ENCODE measurements at regions not wholly inside any gene's neighbourhood (a gene's known extent, or its start where the extent isn't known, plus 50 kb on each side); places are given as distances from the start of the nearest gene placed in this dataset.

DNA sequence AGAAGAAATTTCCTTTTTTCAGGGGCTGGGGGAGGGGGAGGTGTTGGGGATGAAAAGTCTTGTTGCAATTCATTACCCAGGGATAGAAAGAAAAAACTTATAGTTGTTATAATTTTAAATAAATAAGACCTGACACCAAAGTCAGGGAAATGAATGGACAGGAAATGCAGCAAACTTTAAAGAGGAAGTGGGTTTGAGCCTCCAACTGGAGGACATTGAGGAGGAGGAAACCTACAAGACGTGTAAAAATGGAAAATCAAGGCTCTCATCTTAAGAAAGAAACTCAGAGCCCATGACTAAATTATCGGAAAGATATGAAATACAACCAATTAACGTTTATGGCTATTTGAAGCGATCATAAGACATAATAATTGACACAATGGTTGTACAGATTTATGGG, 54.4 kb downstream of the NIBAN1 start:
- no peaks in the 10 kb centered on the region for H3K36me3 Mint-ChIP-seq (ENCODE audit: insufficient read depth, unreplicated experiment)
- POLR2A ChIA-PET, result interaction anchor here (1.0 to 1.9 kb wide), 2 partner anchors 8 to 15 kb away, joined by 3 to 5 read pairs; no protein-coding TSS in a partner anchor
- CTCF ChIA-PET, result interaction anchor here (1.2 kb wide), 1 partner anchor 11 kb away, joined by 4 read pairs; no protein-coding TSS in a partner anchor
- no peak overlapping the region for H3K4me3 Mint-ChIP-seq (ENCODE audit: unreplicated experiment)
- TF ChIP-seq, protein P1, sequence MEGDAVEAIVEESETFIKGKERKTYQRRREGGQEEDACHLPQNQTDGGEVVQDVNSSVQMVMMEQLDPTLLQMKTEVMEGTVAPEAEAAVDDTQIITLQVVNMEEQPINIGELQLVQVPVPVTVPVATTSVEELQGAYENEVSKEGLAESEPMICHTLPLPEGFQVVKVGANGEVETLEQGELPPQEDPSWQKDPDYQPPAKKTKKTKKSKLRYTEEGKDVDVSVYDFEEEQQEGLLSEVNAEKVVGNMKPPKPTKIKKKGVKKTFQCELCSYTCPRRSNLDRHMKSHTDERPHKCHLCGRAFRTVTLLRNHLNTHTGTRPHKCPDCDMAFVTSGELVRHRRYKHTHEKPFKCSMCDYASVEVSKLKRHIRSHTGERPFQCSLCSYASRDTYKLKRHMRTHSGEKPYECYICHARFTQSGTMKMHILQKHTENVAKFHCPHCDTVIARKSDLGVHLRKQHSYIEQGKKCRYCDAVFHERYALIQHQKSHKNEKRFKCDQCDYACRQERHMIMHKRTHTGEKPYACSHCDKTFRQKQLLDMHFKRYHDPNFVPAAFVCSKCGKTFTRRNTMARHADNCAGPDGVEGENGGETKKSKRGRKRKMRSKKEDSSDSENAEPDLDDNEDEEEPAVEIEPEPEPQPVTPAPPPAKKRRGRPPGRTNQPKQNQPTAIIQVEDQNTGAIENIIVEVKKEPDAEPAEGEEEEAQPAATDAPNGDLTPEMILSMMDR (IDR thresholded peaks at IDR 0.05; ENCODE audit: unreplicated experiment), result no peak
- H3K27ac Mint-ChIP-seq (ENCODE audit: low read depth, unreplicated experiment), result no peak overlapping the region
- intact Hi-C loops (cut with micrococcal nuclease), result no loop called here
- peaks cover 87% of the 10 kb centered on the region for H3K27me3 Mint-ChIP-seq (ENCODE audit: insufficient read depth, unreplicated experiment)
- DNase-seq (ENCODE audit: unreplicated experiment), result no peak
- BruUV-seq (replicated peaks), result no TSS peak
- H3K4me1 Mint-ChIP-seq (ENCODE audit: insufficient read depth, unreplicated experiment), result no peaks in the 10 kb centered on the region
- no peaks in the 10 kb centered on the region for H3K9me3 Mint-ChIP-seq (ENCODE audit: unreplicated experiment)

DNA sequence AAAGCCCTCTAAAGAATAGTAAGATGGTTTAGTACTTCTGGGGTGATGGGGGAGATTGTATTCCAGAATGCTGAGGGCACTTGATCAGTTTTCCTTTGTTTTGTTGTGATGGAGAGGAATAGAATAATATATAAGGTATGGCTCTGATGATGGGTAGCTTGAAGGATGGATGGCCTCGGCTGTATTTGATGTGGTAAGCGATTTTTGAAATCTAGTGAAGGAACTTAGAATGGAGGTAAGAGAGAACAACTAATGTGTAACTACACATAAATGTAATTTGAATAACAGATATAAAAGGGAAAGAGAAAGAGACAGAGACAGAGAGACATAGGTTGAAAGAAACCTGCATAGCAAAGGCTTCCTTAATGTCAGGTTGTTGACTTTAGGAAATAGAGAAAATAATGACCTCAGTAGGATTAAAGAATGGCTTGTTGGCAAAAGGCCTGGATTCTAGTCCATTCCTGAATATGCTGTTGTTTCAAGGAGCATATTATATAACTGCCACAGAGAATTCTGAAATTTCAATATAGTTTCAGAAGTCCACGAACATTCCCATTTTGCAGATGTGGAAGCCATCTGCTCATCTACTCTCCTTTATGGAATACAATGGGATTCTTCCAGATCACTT, 58.7 kb downstream of the NIBAN1 start:
- POLR2A ChIA-PET, result interaction anchor here (0.5 to 0.7 kb wide), 3 partner anchors 71 to 852 kb away, joined by 3 read pairs; no protein-coding TSS in a partner anchor
- intact Hi-C loops (cut with micrococcal nuclease), result no loop called here
- H3K9me3 Mint-ChIP-seq (ENCODE audit: unreplicated experiment), result no peaks in the 10 kb centered on the region
- no peak overlapping the region for H3K4me3 Mint-ChIP-seq (ENCODE audit: unreplicated experiment)
- no TSS peak for BruUV-seq (replicated peaks)
- TF ChIP-seq, protein P1 (IDR thresholded peaks at IDR 0.05; ENCODE audit: unreplicated experiment), result no peak
- CTCF ChIA-PET, result no interaction called here
- no peak for DNase-seq (ENCODE audit: unreplicated experiment)
- peaks cover 58% of the 10 kb centered on the region for H3K27me3 Mint-ChIP-seq (ENCODE audit: insufficient read depth, unreplicated experiment)
- H3K4me1 Mint-ChIP-seq (ENCODE audit: insufficient read depth, unreplicated experiment), result no peaks in the 10 kb centered on the region
- no peaks in the 10 kb centered on the region for H3K36me3 Mint-ChIP-seq (ENCODE audit: insufficient read depth, unreplicated experiment)
- no peak overlapping the region for H3K27ac Mint-ChIP-seq (ENCODE audit: low read depth, unreplicated experiment)

DNA sequence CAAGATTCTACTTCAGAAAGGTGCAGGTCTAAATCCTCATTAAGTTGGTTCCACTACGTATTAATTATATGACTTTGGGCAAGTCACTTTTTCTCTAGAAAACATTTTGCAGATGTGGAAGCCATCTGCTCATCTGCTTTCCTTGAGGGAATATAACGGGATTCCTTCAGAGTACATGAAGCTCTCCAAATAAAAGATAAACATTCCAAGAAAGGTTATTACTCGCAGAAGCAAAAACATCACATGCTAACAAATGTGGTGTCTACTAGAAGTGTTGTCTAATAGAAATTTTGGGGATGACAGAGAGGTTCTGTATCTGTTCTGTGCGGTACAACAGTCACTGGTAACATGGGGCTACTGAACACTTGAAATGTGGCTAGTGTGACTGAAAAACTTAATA, 60.2 kb downstream of the NIBAN1 start:
- BruUV-seq (replicated peaks), result no TSS peak
- peaks cover 56% of the 10 kb centered on the region for H3K27me3 Mint-ChIP-seq (ENCODE audit: insufficient read depth, unreplicated experiment)
- ChIA-PET POLR2A (no interaction called here), CTCF (interaction anchor here (1.7 kb wide), 1 partner anchor 68 kb away, joined by 3 read pairs; no protein-coding TSS in a partner anchor)
- H3K4me1 Mint-ChIP-seq (ENCODE audit: insufficient read depth, unreplicated experiment), result no peaks in the 10 kb centered on the region
- DNase-seq (ENCODE audit: unreplicated experiment), result no peak
- H3K9me3 Mint-ChIP-seq (ENCODE audit: unreplicated experiment), result no peaks in the 10 kb centered on the region
- no peaks in the 10 kb centered on the region for H3K36me3 Mint-ChIP-seq (ENCODE audit: insufficient read depth, unreplicated experiment)
- intact Hi-C loops (cut with micrococcal nuclease), result no loop called here
- TF ChIP-seq, protein P1 (IDR thresholded peaks at IDR 0.05; ENCODE audit: unreplicated experiment), result no peak
- H3K4me3 Mint-ChIP-seq (ENCODE audit: unreplicated experiment), result no peak overlapping the region
- no peak overlapping the region for H3K27ac Mint-ChIP-seq (ENCODE audit: low read depth, unreplicated experiment)

DNA sequence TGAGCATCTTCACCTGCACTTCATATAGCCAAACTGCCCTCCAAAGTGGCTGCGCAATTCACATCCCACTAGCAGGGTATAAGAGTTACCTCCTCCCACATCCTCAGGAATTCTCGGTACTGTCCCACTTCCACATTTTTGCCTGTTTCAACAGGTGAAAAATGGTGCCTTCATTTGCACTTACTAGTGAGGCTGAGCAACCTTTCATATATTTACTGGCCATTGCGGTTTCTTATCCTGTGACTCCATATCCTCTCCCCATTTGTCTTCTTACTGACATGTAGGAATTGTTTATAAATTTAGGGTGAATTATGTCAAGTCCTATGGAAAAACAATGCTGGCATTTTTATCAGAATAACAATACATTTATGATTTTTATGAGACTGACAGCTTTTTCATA, 61.9 kb downstream of the NIBAN1 start:
- intact Hi-C loops (cut with micrococcal nuclease), result no loop called here
- TF ChIP-seq, protein P1 (IDR thresholded peaks at IDR 0.05; ENCODE audit: unreplicated experiment), result no peak
- ChIA-PET POLR2A (interaction anchor here (0.6 to 1.2 kb wide), 2 partner anchors 11 to 313 kb away, joined by 3 read pairs; no protein-coding TSS in a partner anchor), CTCF (interaction anchor here (0.7 to 1.8 kb wide), 2 partner anchors 20 to 768 kb away, joined by 3 to 6 read pairs; no protein-coding TSS in a partner anchor)
- H3K9me3 Mint-ChIP-seq (ENCODE audit: unreplicated experiment), result no peaks in the 10 kb centered on the region
- no TSS peak for BruUV-seq (replicated peaks)
- H3K27me3 Mint-ChIP-seq (ENCODE audit: insufficient read depth, unreplicated experiment), result peaks cover 56% of the 10 kb centered on the region
- no peak for DNase-seq (ENCODE audit: unreplicated experiment)
- H3K4me1 Mint-ChIP-seq (ENCODE audit: insufficient read depth, unreplicated experiment), result no peaks in the 10 kb centered on the region
- no peaks in the 10 kb centered on the region for H3K36me3 Mint-ChIP-seq (ENCODE audit: insufficient read depth, unreplicated experiment)
- no peak overlapping the region for H3K4me3 Mint-ChIP-seq (ENCODE audit: unreplicated experiment)
- no peak overlapping the region for H3K27ac Mint-ChIP-seq (ENCODE audit: low read depth, unreplicated experiment)
